Smooth muscle cell (in vitro differentiated cells): ENCODE measurements at regions not wholly inside any gene's neighbourhood (a gene's known extent, or its start where the extent isn't known, plus 50 kb on each side); places are given as distances from the start of the nearest gene placed in this dataset.
A peak's percentile ranks its signal among the peaks of the same experiment; 100 is the strongest.

Experiments
- DNase-seq: peaks from one replicate; lab custom pipeline; 2025; ENCODE audit not compliant: unreplicated experiment; lab: John Stamatoyannopoulos, UW
- H2AFZ ChIP-seq: fragments of 200-600 bp; sonication (generic); 2 replicates; pipeline ENCODE4 v1.6.0; 2016; ENCODE audit warnings: antibody characterized with exemption, low read depth, mild to moderate bottlenecking
- H3F3A ChIP-seq: fragments of 200-600 bp; sonication (generic); 2 replicates; pipeline ENCODE4 v1.6.0; 2017; ENCODE audit warnings: antibody characterized with exemption, low read depth
- H3K27ac ChIP-seq: fragments of 200-600 bp; sonication (generic); 2 replicates; pipeline ENCODE4 v1.5.1; 2016; ENCODE audit warnings: low read depth, mild to moderate bottlenecking
- H3K27me3 ChIP-seq: fragments of 200-600 bp; sonication (generic); 2 replicates; pipeline ENCODE4 v1.6.1; 2016; ENCODE audit warnings: low read depth, mild to moderate bottlenecking
- H3K36me3 ChIP-seq: fragments of 200-600 bp; sonication (generic); 2 replicates; pipeline ENCODE4 v1.5.1; 2016; ENCODE audit warnings: low read depth
- H3K4me1 ChIP-seq: fragments of 200-600 bp; sonication (generic); 2 replicates; pipeline ENCODE4 v1.5.1; 2016; ENCODE audit warnings: low read depth
- H3K4me2 ChIP-seq: fragments of 200-600 bp; sonication (generic); 2 replicates; pipeline ENCODE4 v1.6.0; 2016; ENCODE audit warnings: mild to moderate bottlenecking
- H3K4me3 ChIP-seq: fragments of 200-600 bp; sonication (generic); 2 replicates; pipeline ENCODE4 v1.5.1; 2016; ENCODE audit warnings: mild to moderate bottlenecking
- H3K79me2 ChIP-seq: fragments of 200-600 bp; sonication (generic); 2 replicates; pipeline ENCODE4 v1.6.0; 2016; ENCODE audit warnings: low read depth, mild to moderate bottlenecking
- H3K9ac ChIP-seq: fragments of 200-600 bp; sonication (generic); 2 replicates; pipeline ENCODE4 v1.6.0; 2016; ENCODE audit warnings: low read depth
- H3K9me3 ChIP-seq: fragments of 200-600 bp; sonication (generic); replicated peaks from 2 replicates; pipeline ENCODE4 v1.5.1; 2016; ENCODE audit warnings: low read depth
- H4K20me1 ChIP-seq: fragments of 200-600 bp; sonication (generic); 2 replicates; pipeline ENCODE4 v1.6.0; 2016; ENCODE audit warnings: low read depth
- CTCF ChIP-seq: fragments of 200-600 bp; sonication (generic); IDR thresholded peaks from 2 replicates; pipeline ENCODE4 v1.5.1; 2017; ENCODE audit warnings: borderline replicate concordance, mild to moderate bottlenecking, antibody characterized with exemption; ENCODE audit not compliant: insufficient read depth, poor library complexity, severe bottlenecking
- WGBS: methylation state at CpG from one replicate; pipeline ENCODE4 v1.1.7; 2016; ENCODE audit warnings: low lambda C conversion rate; 5-methylcytosine and 5-hydroxymethylcytosine counted together

- WGBS, result 97% methylated on average over 2 of the region's 2 CpGs
- no peak for DNase-seq
- no peak overlapping the region for H3K27ac ChIP-seq
- H3K4me3 ChIP-seq, result no peak overlapping the region
- H3K27me3 ChIP-seq, result no peaks in the 10 kb centered on the region
- no peak overlapping the region for H2AFZ ChIP-seq
- H3F3A ChIP-seq, result no peaks in the 10 kb centered on the region
- H3K4me1 ChIP-seq, result no peaks in the 10 kb centered on the region
- H4K20me1 ChIP-seq, result no peaks in the 10 kb centered on the region
- no peak overlapping the region for H3K9ac ChIP-seq
- no peaks in the 10 kb centered on the region for H3K79me2 ChIP-seq
- H3K4me2 ChIP-seq, result no peak overlapping the region
- H3K9me3 ChIP-seq, result no peaks in the 10 kb centered on the region
- no peak for TF ChIP-seq CTCF
- no peaks in the 10 kb centered on the region for H3K36me3 ChIP-seq
Observed at GRCh38 chr2:188159484-188159883, 132.2 kb upstream of the GULP1 start.

GRCh38 chr2:188170356-188170755, 121.3 kb upstream of the GULP1 start:
- H3K4me1 ChIP-seq, result no peaks in the 10 kb centered on the region
- H3K9ac ChIP-seq, result no peak overlapping the region
- no peak overlapping the region for H3K27ac ChIP-seq
- H3K36me3 ChIP-seq, result no peaks in the 10 kb centered on the region
- no peak for TF ChIP-seq CTCF
- 64% methylated on average over 4 of the region's 4 CpGs for WGBS
- no peaks in the 10 kb centered on the region for H4K20me1 ChIP-seq
- no peaks in the 10 kb centered on the region for H3K9me3 ChIP-seq
- no peak for DNase-seq
- H2AFZ ChIP-seq, result no peak overlapping the region
- no peaks in the 10 kb centered on the region for H3K79me2 ChIP-seq
- no peaks in the 10 kb centered on the region for H3K27me3 ChIP-seq
- H3K4me3 ChIP-seq, result no peak overlapping the region
- no peak overlapping the region for H3K4me2 ChIP-seq
- H3F3A ChIP-seq, result no peaks in the 10 kb centered on the region

- no peak for DNase-seq
- H3K27me3 ChIP-seq, result no peaks in the 10 kb centered on the region
- H3F3A ChIP-seq, result no peaks in the 10 kb centered on the region
- no peaks in the 10 kb centered on the region for H3K4me1 ChIP-seq
- no peak overlapping the region for H3K4me3 ChIP-seq
- H3K36me3 ChIP-seq, result no peaks in the 10 kb centered on the region
- no peaks in the 10 kb centered on the region for H3K9me3 ChIP-seq
- H3K27ac ChIP-seq, result no peak overlapping the region
- H2AFZ ChIP-seq, result no peak overlapping the region
- no peaks in the 10 kb centered on the region for H4K20me1 ChIP-seq
- TF ChIP-seq CTCF, result no peak
- no peak overlapping the region for H3K9ac ChIP-seq
- no peaks in the 10 kb centered on the region for H3K79me2 ChIP-seq
- no peak overlapping the region for H3K4me2 ChIP-seq
Observed at GRCh38 chr2:188176620-188177019, 115.1 kb upstream of the GULP1 start.

- no peaks in the 10 kb centered on the region for H3K36me3 ChIP-seq
- no peaks in the 10 kb centered on the region for H3K4me1 ChIP-seq
- H4K20me1 ChIP-seq, result no peaks in the 10 kb centered on the region
- H3K27ac ChIP-seq, result no peak overlapping the region
- H3K79me2 ChIP-seq, result no peaks in the 10 kb centered on the region
- no peaks in the 10 kb centered on the region for H3F3A ChIP-seq
- no peaks in the 10 kb centered on the region for H3K27me3 ChIP-seq
- H3K4me2 ChIP-seq, result no peak overlapping the region
- no peak overlapping the region for H3K4me3 ChIP-seq
- no peak for DNase-seq
- H3K9me3 ChIP-seq, result no peaks in the 10 kb centered on the region
- no peak overlapping the region for H3K9ac ChIP-seq
- WGBS, result 65% methylated on average over 5 of the region's 5 CpGs
- TF ChIP-seq CTCF, result no peak
- peak overlapping the region; percentile 39 for H2AFZ ChIP-seq
Observed at GRCh38 chr2:188181067-188181838, 110.4 kb upstream of the GULP1 start.
